H1 (cell line): ENCODE measurements at regions not wholly inside any gene's neighbourhood (a gene's known extent, or its start where the extent isn't known, plus 50 kb on each side); places are given as distances from the start of the nearest gene placed in this dataset.

Experiments used
- CTCF ChIA-PET: fragments of 300-600 bp; sonication (Branson Sonifier 250); formaldehyde crosslinking; loops from one replicate; lab custom pipeline; 2021; ENCODE audit not compliant: partially characterized antibody; lab: Charles Lee
- POLR2A ChIA-PET: fragments of 300-600 bp; sonication (Branson Sonifier 250); formaldehyde crosslinking; loops from one replicate; lab custom pipeline; 2021; ENCODE audit warnings: inconsistent platforms; ENCODE audit not compliant: partially characterized antibody; lab: Charles Lee
- DNase-seq, 2 experiments: peaks; one replicate each; pipeline versions ENCODE4 v3.0.0 to v3.0.0-alpha.2; 2010 to 2022; ENCODE audit warnings: low spot score in 2 of 2, low read depth in 1 of 2, mixed read lengths in 1 of 2
- FAIRE-seq: peaks from 2 replicates; lab custom pipeline; 2011; peaks lifted over from hg19 to GRCh38; lab: Jason Lieb, UNC
- H2AFZ ChIP-seq: 2 replicates; pipeline ENCODE4 v1.8.1; 2012; ENCODE audit warnings: low read length, inconsistent platforms
- H2AK5ac ChIP-seq: 2 replicates; pipeline ENCODE4 v1.6.1; 2013; ENCODE audit warnings: low read depth, low read length
- H2BK120ac ChIP-seq: replicated peaks from 2 replicates; pipeline ENCODE3; 2013; ENCODE audit warnings: low read depth, low read length, inconsistent platforms
- H2BK12ac ChIP-seq: 2 replicates; pipeline ENCODE4 v1.6.1; 2013; ENCODE audit warnings: low read depth, low read length
- H2BK15ac ChIP-seq: 2 replicates; pipeline ENCODE4 v1.6.1; 2013; ENCODE audit warnings: low read length
- H2BK20ac ChIP-seq: 2 replicates; pipeline ENCODE4 v1.6.1; 2013; ENCODE audit warnings: low read length
- H2BK5ac ChIP-seq: 2 replicates; pipeline ENCODE4 v1.6.1; 2013; ENCODE audit warnings: low read depth, low read length
- H3K14ac ChIP-seq: 2 replicates; pipeline ENCODE4 v1.6.1; 2013; ENCODE audit warnings: inconsistent platforms; ENCODE audit not compliant: insufficient read length
- H3K18ac ChIP-seq: 2 replicates; pipeline ENCODE4 v1.6.1; 2013; ENCODE audit warnings: low read length; ENCODE audit errors: extremely low read depth
- H3K23ac ChIP-seq: 2 replicates; pipeline ENCODE4 v1.6.1; 2013; ENCODE audit warnings: inconsistent platforms; ENCODE audit not compliant: insufficient read length
- H3K23me2 ChIP-seq: 2 replicates; pipeline ENCODE4 v1.6.1; 2013; ENCODE audit warnings: low read depth, low read length
- H3K27ac ChIP-seq: 2 replicates; pipeline ENCODE4 v1.6.1; 2011; ENCODE audit warnings: low read depth, low read length, inconsistent platforms
- H3K27me3 ChIP-seq, 4 experiments: replicated peaks in 1 of 4; 1 replicate in 1 of 4; 2 replicates in 3 of 4; pipeline versions ENCODE4 v1.6.1 to v1.8.1; 2011 to 2013; ENCODE audit warnings: low read length in 3 of 4, mild to moderate bottlenecking in 3 of 4, inconsistent platforms in 2 of 4, mixed read lengths in 2 of 4, moderate library complexity in 1 of 4; ENCODE audit not compliant: control insufficient read depth in 3 of 4, insufficient read depth in 3 of 4; ENCODE audit errors: extremely low read depth in 1 of 4
- H3K36me3 ChIP-seq, 4 experiments: 2 replicates each; pipeline versions ENCODE4 v1.6.1 to v1.8.1; 2011 to 2013; ENCODE audit warnings: mild to moderate bottlenecking in 4 of 4, low read length in 3 of 4, moderate library complexity in 2 of 4, control low read depth in 1 of 4, inconsistent platforms in 1 of 4; ENCODE audit not compliant: insufficient read depth in 4 of 4, control insufficient read depth in 2 of 4
- H3K4ac ChIP-seq: replicated peaks from 2 replicates; pipeline ENCODE3; 2013; ENCODE audit warnings: low read length, low read depth, mixed read lengths, inconsistent platforms; ENCODE audit not compliant: insufficient read length
- H3K4me1 ChIP-seq, 4 experiments: replicated peaks in 1 of 4; 1 replicate in 1 of 4; 2 replicates in 3 of 4; pipeline versions ENCODE4 v1.6.1 to v1.8.1; 2011 to 2013; ENCODE audit warnings: low read length in 3 of 4, inconsistent platforms in 2 of 4, mixed read lengths in 1 of 4; ENCODE audit not compliant: insufficient read depth in 4 of 4, control insufficient read depth in 3 of 4
- H3K4me2 ChIP-seq, 2 experiments: 2 replicates each; pipeline versions ENCODE4 v1.6.1 to v1.8.1; 2011 to 2013; ENCODE audit warnings: low read depth in 2 of 2, low read length in 2 of 2, control low read depth in 1 of 2, inconsistent platforms in 1 of 2, mild to moderate bottlenecking in 1 of 2; ENCODE audit not compliant: insufficient read depth in 1 of 2
- H3K4me3 ChIP-seq, 4 experiments: fragments of 200-600, 300-600 bp in 1 of 4; sonication (generic), shearing (Covaris generic), sonication (Bioruptor Twin) in 1 of 4; 2 replicates each; pipeline versions ENCODE4 v1.5.1 to v1.8.1; 2011 to 2016; ENCODE audit warnings: low read length in 4 of 4, low read depth in 3 of 4, control low read depth in 2 of 4, inconsistent platforms in 2 of 4, mild to moderate bottlenecking in 2 of 4, mixed read lengths in 1 of 4, moderate library complexity in 1 of 4; ENCODE audit not compliant: insufficient read depth in 2 of 4; ENCODE audit errors: extremely low read depth in 1 of 4
- H3K56ac ChIP-seq: replicated peaks from 2 replicates; pipeline ENCODE3; 2013; ENCODE audit warnings: low read depth, mild to moderate bottlenecking, mixed read lengths, low read length, inconsistent platforms; ENCODE audit not compliant: insufficient read length
- H3K79me1 ChIP-seq: 2 replicates; pipeline ENCODE4 v1.6.1; 2013; ENCODE audit warnings: low read depth, low read length, control low read depth
- H3K79me2 ChIP-seq, 2 experiments: 2 replicates each; pipeline versions ENCODE4 v1.6.1 to v1.8.1; 2012 to 2013; ENCODE audit warnings: low read length in 2 of 2, mild to moderate bottlenecking in 2 of 2, inconsistent platforms in 1 of 2; ENCODE audit not compliant: insufficient read depth in 2 of 2, control insufficient read depth in 1 of 2
- H3K9ac ChIP-seq, 4 experiments: replicated peaks in 1 of 4; 1 replicate in 1 of 4; 2 replicates in 3 of 4; pipeline versions ENCODE4 v1.6.1 to v1.8.1; 2011 to 2013; ENCODE audit warnings: low read depth in 3 of 4, low read length in 3 of 4, control low read depth in 2 of 4, mild to moderate bottlenecking in 2 of 4, moderate library complexity in 2 of 4, inconsistent platforms in 1 of 4; ENCODE audit errors: extremely low read depth in 1 of 4
- H3K9me3 ChIP-seq, 2 experiments: 2 replicates each; pipeline versions ENCODE4 v1.6.1 to v1.8.1; 2012 to 2013; ENCODE audit warnings: mild to moderate bottlenecking in 2 of 2, moderate library complexity in 2 of 2, control low read depth in 1 of 2, inconsistent platforms in 1 of 2, low read depth in 1 of 2, low read length in 1 of 2, mixed read lengths in 1 of 2; ENCODE audit not compliant: insufficient read depth in 2 of 2
- H4K20me1 ChIP-seq, 2 experiments: replicated peaks in 1 of 2; 2 replicates each; pipeline versions ENCODE3 to v1.8.1; 2011 to 2013; ENCODE audit warnings: inconsistent platforms in 2 of 2, low read length in 2 of 2, mild to moderate bottlenecking in 1 of 2; ENCODE audit not compliant: insufficient read depth in 2 of 2, control insufficient read depth in 1 of 2
- H4K5ac ChIP-seq: 2 replicates; pipeline ENCODE4 v1.6.1; 2013; ENCODE audit warnings: low read length, low read depth, mixed read lengths, inconsistent platforms; ENCODE audit not compliant: insufficient read length
- H4K8ac ChIP-seq: 2 replicates; pipeline ENCODE4 v1.8.0; 2013; ENCODE audit warnings: mild to moderate bottlenecking, moderate library complexity, low read length, inconsistent platforms; ENCODE audit not compliant: insufficient read depth; ENCODE audit errors: extremely low read depth
- H4K91ac ChIP-seq: replicated peaks from 2 replicates; pipeline ENCODE3; 2013; ENCODE audit warnings: low read length, mixed read lengths, inconsistent platforms; ENCODE audit not compliant: insufficient read length
- ASH2L ChIP-seq: fragments of 200-600, 300-600 bp; sonication (generic); IDR thresholded peaks from one replicate; pipeline ENCODE4 v1.7.1; 2017; ENCODE audit warnings: low read length
- CBX8 ChIP-seq: fragments of 300-800, 300-1000 bp; sonication (generic); IDR thresholded peaks from 2 replicates; pipeline ENCODE4 v1.7.1; 2016; ENCODE audit warnings: low read depth, low read length, borderline replicate concordance
- EZH2 ChIP-seq: fragments of 200-600 bp; sonication (generic); IDR thresholded peaks from 2 replicates; pipeline ENCODE4 v1.7.1; 2012; ENCODE audit warnings: low read depth, mild to moderate bottlenecking, moderate library complexity, low read length, inconsistent platforms; ENCODE audit not compliant: severe bottlenecking
- MAFK ChIP-seq: IDR thresholded peaks from 2 replicates; pipeline ENCODE4 v1.6.1; 2012; ENCODE audit warnings: low read depth, mild to moderate bottlenecking, improper control_type of control experiment, low read length
- RAD21 ChIP-seq, 2 experiments: IDR thresholded peaks in 1 of 2; conservative IDR thresholded peaks in 1 of 2; 2 replicates each; pipeline ENCODE4 v1.6.1; 2011; ENCODE audit warnings: low read depth in 2 of 2, low read length in 2 of 2, improper control_type of control experiment in 1 of 2, inconsistent platforms in 1 of 2, mild to moderate bottlenecking in 1 of 2, moderate library complexity in 1 of 2
- RNF2 ChIP-seq: fragments of 200-900, 300-1000 bp; sonication (generic); IDR thresholded peaks from 2 replicates; pipeline ENCODE4 v1.7.1; 2016; ENCODE audit warnings: borderline replicate concordance, low read depth, mild to moderate bottlenecking, antibody characterized with exemption, low read length; ENCODE audit not compliant: poor library complexity, severe bottlenecking; ENCODE audit errors: missing control alignments
- SP1 ChIP-seq: IDR thresholded peaks from 2 replicates; pipeline ENCODE4 v1.6.1; 2011; ENCODE audit warnings: low read depth, low read length
- SP4 ChIP-seq: IDR thresholded peaks from 2 replicates; pipeline ENCODE4 v1.6.1; 2012; ENCODE audit warnings: low read length, inconsistent platforms
- SRF ChIP-seq: IDR thresholded peaks from 2 replicates; pipeline ENCODE4 v1.6.1; 2011; ENCODE audit warnings: mild to moderate bottlenecking, low read depth, low read length, moderate library complexity
- TBP ChIP-seq: IDR thresholded peaks from 2 replicates; pipeline ENCODE4 v1.6.1; 2011; ENCODE audit warnings: low read depth, low read length, improper control_type of control experiment
- TEAD4 ChIP-seq: IDR thresholded peaks from 2 replicates; pipeline ENCODE4 v1.6.1; 2012; ENCODE audit warnings: low read depth, low read length, inconsistent platforms, mixed read lengths
- WGBS, 2 experiments: shearing (Covaris generic) in 1 of 2; methylation state at CpG; one replicate each; pipeline versions ENCODE4 v1.1.6 to v1.1.7; 2013 to 2015; ENCODE audit warnings: low lambda C conversion rate in 2 of 2, mixed read lengths in 2 of 2, inconsistent platforms in 1 of 2, low coverage in 1 of 2, missing lambda C conversion rate in 1 of 2; ENCODE audit not compliant: insufficient replicate concordance in 2 of 2, insufficient coverage in 1 of 2, insufficient read length in 1 of 2; ENCODE audit errors: extremely low coverage in 1 of 2, missing lambda C conversion rate in 1 of 2; 5-methylcytosine and 5-hydroxymethylcytosine counted together
- TF ChIP-seq, protein P1 (sequence below): IDR thresholded peaks from 2 replicates; pipeline ENCODE4 v1.6.1; 2011; ENCODE audit warnings: low read depth, mild to moderate bottlenecking, low read length; ENCODE audit not compliant: insufficient read depth

DNA sequence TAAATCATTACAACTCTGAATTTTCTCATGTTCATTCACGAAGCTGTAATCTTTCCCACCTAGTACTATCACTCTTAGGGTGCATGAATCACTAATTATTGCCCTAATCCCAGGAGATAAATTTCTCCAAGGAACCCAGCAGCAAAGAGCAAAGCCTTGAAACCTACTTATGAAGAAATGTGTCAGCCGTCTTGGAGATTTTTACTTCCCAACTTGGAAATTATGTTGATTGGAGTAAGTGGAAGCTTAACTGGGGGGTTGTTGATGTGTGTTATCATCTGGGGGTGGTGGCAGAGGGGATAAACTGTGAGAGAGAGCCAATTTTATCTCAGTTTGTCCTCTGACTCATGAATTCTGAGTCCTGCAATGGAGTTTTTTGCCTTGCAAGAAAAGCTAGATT lies 440.5 kb upstream of the WWC1 start:
- no peak overlapping the region for H3K23ac ChIP-seq
- H3K4me2 ChIP-seq = no peak overlapping the region
- no peak overlapping the region for H2BK15ac ChIP-seq
- no peak overlapping the region for H3K4me3 ChIP-seq
- WGBS, 2 experiments = 97% methylated on average over 2 of the region's 2 CpGs; no CpG with 5 or more reads in 1 of the 2 experiments
- H2BK120ac ChIP-seq = no peak overlapping the region
- no peaks in the 10 kb centered on the region for H3K27me3 ChIP-seq
- H3K79me2 ChIP-seq = no peaks in the 10 kb centered on the region
- no peak for DNase-seq
- H4K8ac ChIP-seq = no peak overlapping the region
- ChIA-PET POLR2A (interaction anchor here (1.0 kb wide), 1 partner anchor 46 kb away, joined by 3 read pairs; no protein-coding TSS in a partner anchor), CTCF (interaction anchor here (0.6 to 1.6 kb wide), 5 partner anchors 19 to 428 kb away, joined by 3 to 5 read pairs (median 3); no protein-coding TSS in a partner anchor)
- H3K18ac ChIP-seq = no peak overlapping the region
- H3K36me3 ChIP-seq = no peaks in the 10 kb centered on the region
- no peak overlapping the region for H2AFZ ChIP-seq
- H2BK20ac ChIP-seq = no peak overlapping the region
- no peak overlapping the region for H2BK5ac ChIP-seq
- H3K4me1 ChIP-seq = no peaks in the 10 kb centered on the region
- H4K20me1 ChIP-seq = no peaks in the 10 kb centered on the region
- no peak overlapping the region for H3K14ac ChIP-seq
- no peaks in the 10 kb centered on the region; the same call in 1 of the 2 replicates for H3K23me2 ChIP-seq
- no peak overlapping the region for H3K9ac ChIP-seq
- H3K27ac ChIP-seq = no peak overlapping the region
- TF ChIP-seq SRF = no peak
- TF ChIP-seq CBX8 = no peak
- no peak for TF ChIP-seq SP1
- no peak for TF ChIP-seq SP4
- no peak for TF ChIP-seq MAFK
- TF ChIP-seq TEAD4 = no peak
- TF ChIP-seq TBP = no peak
- no peak for TF ChIP-seq ASH2L
- no peak for TF ChIP-seq RNF2
- no peak for TF ChIP-seq EZH2
- TF ChIP-seq, protein P1, sequence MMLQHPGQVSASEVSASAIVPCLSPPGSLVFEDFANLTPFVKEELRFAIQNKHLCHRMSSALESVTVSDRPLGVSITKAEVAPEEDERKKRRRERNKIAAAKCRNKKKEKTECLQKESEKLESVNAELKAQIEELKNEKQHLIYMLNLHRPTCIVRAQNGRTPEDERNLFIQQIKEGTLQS = no peak
- no peak for TF ChIP-seq RAD21 (IDR thresholded peaks at IDR 0.05 in 1 of 2, conservative IDR thresholded peaks at IDR 0.05 in 1 of 2; ENCODE audit: low read depth in 2 of 2, low read length in 2 of 2)
- no peak overlapping the region for H4K5ac ChIP-seq
- no peak overlapping the region for H3K4ac ChIP-seq
- H3K79me1 ChIP-seq = no peaks in the 10 kb centered on the region
- H2AK5ac ChIP-seq = no peak overlapping the region
- no peaks in the 10 kb centered on the region for H3K9me3 ChIP-seq
- FAIRE-seq = no peak
- no peak overlapping the region for H4K91ac ChIP-seq
- H3K56ac ChIP-seq = no peak overlapping the region
- no peak overlapping the region for H2BK12ac ChIP-seq
